Natural killer cell treated with Interleukin-12 subunit alpha and Interleukin-12 subunit beta and Interleukin-15 and Interleukin-18, amount 100 ng/mL, for 72 hours (primary cell): ENCODE measurements at regions not wholly inside any gene's neighbourhood (a gene's known extent, or its start where the extent isn't known, plus 50 kb on each side); places are given as distances from the start of the nearest gene placed in this dataset.
"Not testable (repeated sequence)": the region's sequence is repeated elsewhere in the genome, so short reads cannot be mapped to it uniquely, and the experiment has no call there.

Experiments
- ATAC-seq, 2 donors: fragments of 150-1000 bp; cut with Tn5 transposase in 1 of 2; sonication (Bioruptor Pico), chemical (Tn5 transposase) in 1 of 2; 2 replicates each; pipeline ENCODE4 v1.10.0; 2021
- DNase-seq: peaks from one replicate; pipeline ENCODE4 v3.0.0; 2022; ENCODE audit warnings: low spot score
- H3K27ac Mint-ChIP-seq, 2 donors: 1 replicate in 1 of 2; 2 replicates in 1 of 2; pipeline ENCODE4 v1.8.0; 2022; ENCODE audit warnings: mixed read lengths in 2 of 2, mild to moderate bottlenecking in 1 of 2, moderate library complexity in 1 of 2
- H3K27me3 Mint-ChIP-seq, 2 donors: 1 replicate in 1 of 2; 2 replicates in 1 of 2; pipeline ENCODE4 v1.8.0; 2022; ENCODE audit warnings: mixed read lengths in 2 of 2
- H3K36me3 Mint-ChIP-seq: one replicate; pipeline ENCODE4 v1.8.0; 2022; ENCODE audit warnings: mixed read lengths
- H3K4me1 Mint-ChIP-seq, 2 donors: 1 replicate in 1 of 2; 2 replicates in 1 of 2; pipeline ENCODE4 v1.8.0; 2022; ENCODE audit warnings: low read depth in 2 of 2, mixed read lengths in 2 of 2, mild to moderate bottlenecking in 1 of 2
- H3K4me3 Mint-ChIP-seq: one replicate; pipeline ENCODE4 v1.8.0; 2022; ENCODE audit warnings: mixed read lengths
- H3K9me3 Mint-ChIP-seq: 2 replicates; pipeline ENCODE4 v1.8.0; 2022; ENCODE audit warnings: mixed read lengths

DNA sequence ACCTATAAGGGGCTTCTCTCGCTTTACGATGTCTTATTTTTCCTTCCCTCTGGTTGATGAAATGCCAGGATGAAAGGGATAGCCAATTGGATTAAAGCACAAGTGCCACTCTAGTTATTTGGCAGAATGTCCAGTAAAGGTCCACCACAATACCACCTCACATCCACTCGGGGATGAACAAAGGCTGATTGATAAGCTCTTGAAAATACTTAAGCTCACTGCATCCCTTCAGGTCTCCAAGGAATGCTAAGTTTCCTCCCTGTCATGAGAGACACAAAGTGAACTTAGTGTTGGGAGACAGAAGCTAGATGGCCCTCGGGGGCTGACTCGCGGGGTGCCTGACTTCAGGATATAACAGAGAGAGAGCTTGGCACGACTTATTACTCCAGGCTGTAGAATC is 185.9 kb upstream of the ZNF644 start:
- H3K9me3 Mint-ChIP-seq, H3K27ac Mint-ChIP-seq, ATAC-seq, H3K4me1 Mint-ChIP-seq, H3K36me3 Mint-ChIP-seq, DNase-seq, H3K4me3 Mint-ChIP-seq: not testable (repeated sequence)
- H3K27me3 Mint-ChIP-seq: peaks cover 15 to 21% of the 10 kb centered on the region in 2 donors

- not testable (repeated sequence) for ATAC-seq, DNase-seq, H3K9me3 Mint-ChIP-seq, H3K4me3 Mint-ChIP-seq, H3K36me3 Mint-ChIP-seq, H3K4me1 Mint-ChIP-seq, H3K27ac Mint-ChIP-seq
- H3K27me3 Mint-ChIP-seq: peaks cover 22 to 26% of the 10 kb centered on the region in 2 donors
These were observed 182.3 kb upstream of the ZNF644 start for GRCh38 chr1:91204150-91204549.

DNA sequence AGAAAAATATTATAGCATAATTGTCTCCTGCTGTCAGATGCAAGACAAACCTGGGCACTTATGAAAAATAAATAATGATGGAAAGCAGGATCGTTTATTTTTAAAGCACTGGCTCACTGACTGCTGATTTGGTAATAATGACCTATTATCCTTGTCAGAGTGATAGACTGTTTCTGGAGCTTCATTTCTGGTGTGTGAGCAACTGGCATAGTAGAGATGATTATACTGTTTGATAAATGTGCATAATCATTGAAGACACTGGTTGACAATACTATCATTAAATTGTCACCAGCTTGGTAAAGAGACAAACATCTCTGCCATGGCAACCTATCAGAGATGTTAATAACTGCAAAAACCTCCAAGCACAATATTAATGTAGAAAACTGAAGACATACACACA is 179.9 kb upstream of the ZNF644 start:
- ATAC-seq (no peak), DNase-seq (no peak)
- Mint-ChIP-seq H3K9me3 (no peaks in the 10 kb centered on the region), H3K27me3 (peaks cover 25 to 26% of the 10 kb centered on the region in 2 donors), H3K4me1 (no peaks in the 10 kb centered on the region), H3K4me3 (no peak overlapping the region), H3K36me3 (no peaks in the 10 kb centered on the region), H3K27ac (no peak overlapping the region)

GRCh38 chr1:91201176-91201575 is 179.3 kb upstream of the ZNF644 start:
- H3K27ac Mint-ChIP-seq: no peak overlapping the region
- no peaks in the 10 kb centered on the region for H3K4me1 Mint-ChIP-seq
- no peaks in the 10 kb centered on the region for H3K9me3 Mint-ChIP-seq
- no peaks in the 10 kb centered on the region for H3K36me3 Mint-ChIP-seq
- H3K27me3 Mint-ChIP-seq: peaks cover 25 to 26% of the 10 kb centered on the region in 2 donors
- no peak overlapping the region for H3K4me3 Mint-ChIP-seq
- DNase-seq: no peak
- no peak for ATAC-seq

GRCh38 chr1:91200675-91201074 is 178.8 kb upstream of the ZNF644 start:
- DNase-seq (no peak), ATAC-seq (no peak)
- H3K36me3 Mint-ChIP-seq: no peaks in the 10 kb centered on the region
- no peak overlapping the region for H3K27ac Mint-ChIP-seq
- no peaks in the 10 kb centered on the region for H3K4me1 Mint-ChIP-seq
- no peak overlapping the region for H3K4me3 Mint-ChIP-seq
- H3K9me3 Mint-ChIP-seq: no peaks in the 10 kb centered on the region
- H3K27me3 Mint-ChIP-seq: peaks cover 26% of the 10 kb centered on the region in 2 donors

GRCh38 chr1:91199988-91200387 is 178.2 kb upstream of the ZNF644 start:
- no peaks in the 10 kb centered on the region for H3K4me1 Mint-ChIP-seq
- H3K4me3 Mint-ChIP-seq: no peak overlapping the region
- ATAC-seq: no peak
- H3K27ac Mint-ChIP-seq: no peak overlapping the region
- no peaks in the 10 kb centered on the region for H3K36me3 Mint-ChIP-seq
- no peak for DNase-seq
- no peaks in the 10 kb centered on the region for H3K9me3 Mint-ChIP-seq
- peaks cover 25 to 26% of the 10 kb centered on the region in 2 donors for H3K27me3 Mint-ChIP-seq

- Mint-ChIP-seq H3K4me1 (no peaks in the 10 kb centered on the region), H3K4me3 (no peak overlapping the region), H3K27me3 (peaks cover 34 to 35% of the 10 kb centered on the region in 2 donors), H3K9me3 (peaks cover under 1% of the 10 kb centered on the region), H3K36me3 (peaks cover 8% of the 10 kb centered on the region), H3K27ac (no peak overlapping the region)
- ATAC-seq (peak in 1 of 2 donors; percentile 36), DNase-seq (no peak)
These were observed 169.2 kb upstream of the ZNF644 start for GRCh38 chr1:91190996-91191395.

GRCh38 chr1:91189096-91189495 is 167.3 kb upstream of the ZNF644 start:
- DNase-seq (no peak), ATAC-seq (no peak)
- Mint-ChIP-seq H3K27me3 (peaks cover 40 to 49% of the 10 kb centered on the region in 2 donors), H3K36me3 (peaks cover 13% of the 10 kb centered on the region), H3K27ac (no peak overlapping the region), H3K4me3 (no peak overlapping the region), H3K9me3 (peaks cover 8% of the 10 kb centered on the region), H3K4me1 (no peaks in the 10 kb centered on the region)

GRCh38 chr1:91182807-91183206 is 161.0 kb upstream of the ZNF644 start:
- peaks cover 17% of the 10 kb centered on the region for H3K36me3 Mint-ChIP-seq
- peaks cover 24 to 31% of the 10 kb centered on the region in 2 donors for H3K27me3 Mint-ChIP-seq
- not testable (repeated sequence) for H3K27ac Mint-ChIP-seq, H3K4me1 Mint-ChIP-seq, ATAC-seq, H3K4me3 Mint-ChIP-seq, DNase-seq
- peaks cover 11% of the 10 kb centered on the region for H3K9me3 Mint-ChIP-seq

GRCh38 chr1:91176250-91176649 is 154.4 kb upstream of the ZNF644 start:
- Mint-ChIP-seq H3K27me3 (peaks cover 26 to 42% of the 10 kb centered on the region in 2 donors), H3K4me3 (no peak overlapping the region), H3K9me3 (no peaks in the 10 kb centered on the region), H3K27ac (no peak overlapping the region), H3K36me3 (no peaks in the 10 kb centered on the region), H3K4me1 (peaks cover 2 to 8% of the 10 kb centered on the region in 2 donors)
- no peak for DNase-seq
- no peak for ATAC-seq

DNA sequence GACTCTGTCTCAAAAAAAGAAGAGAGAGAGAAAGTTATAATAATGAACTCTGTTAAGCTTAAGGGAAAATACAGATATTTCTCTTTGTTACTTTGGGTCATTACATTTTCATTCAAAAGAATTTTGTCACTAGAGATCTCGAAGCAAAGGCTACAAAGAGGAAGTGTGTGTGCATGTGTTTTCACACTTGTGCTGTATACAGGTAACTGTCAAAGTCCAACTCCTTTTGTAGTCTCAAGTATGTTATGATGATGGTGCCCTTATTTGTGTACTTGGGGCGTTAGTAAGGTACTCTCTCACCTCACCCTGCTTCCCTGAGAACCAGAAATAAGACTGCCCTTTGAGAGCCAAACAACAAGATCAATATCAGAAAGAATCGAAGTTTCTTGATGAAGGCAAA is 152.9 kb upstream of the ZNF644 start:
- peaks cover 30 to 43% of the 10 kb centered on the region in 2 donors for H3K27me3 Mint-ChIP-seq
- ATAC-seq (no peak), DNase-seq (no peak)
- no peak overlapping the region for H3K4me3 Mint-ChIP-seq
- H3K27ac Mint-ChIP-seq: no peak overlapping the region
- no peaks in the 10 kb centered on the region for H3K9me3 Mint-ChIP-seq
- H3K4me1 Mint-ChIP-seq: peaks cover 2 to 8% of the 10 kb centered on the region in 2 donors
- H3K36me3 Mint-ChIP-seq: no peaks in the 10 kb centered on the region

DNA sequence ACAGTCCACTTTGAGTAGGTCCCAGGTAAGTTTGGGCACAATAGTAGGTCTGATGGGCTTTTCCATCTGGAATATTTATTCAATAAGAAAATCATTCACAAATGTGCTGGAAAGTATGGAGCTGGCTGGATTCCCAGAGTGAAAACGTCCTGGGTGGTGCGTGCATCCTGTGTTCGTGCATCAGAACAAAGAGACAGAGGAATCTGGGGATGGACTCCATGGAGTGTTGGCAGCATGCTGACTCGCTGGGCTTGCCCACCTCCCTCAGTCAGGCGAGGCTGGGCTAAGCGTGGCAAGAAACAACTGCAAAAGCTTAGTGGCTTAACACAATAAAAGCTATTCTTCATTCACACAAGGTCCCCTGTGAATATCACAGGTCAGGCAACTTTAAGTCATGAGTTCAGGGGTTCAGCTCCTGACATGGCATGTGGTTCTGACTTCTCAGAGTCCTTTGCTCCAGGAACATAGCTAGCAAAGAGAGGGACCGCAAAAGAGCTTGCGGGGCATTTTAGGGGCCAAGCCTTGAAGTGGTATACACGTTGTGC is 151.6 kb upstream of the ZNF644 start:
- H3K4me1 Mint-ChIP-seq: peaks cover 2 to 8% of the 10 kb centered on the region in 2 donors
- ATAC-seq (no peak), DNase-seq (no peak)
- no peak overlapping the region for H3K27ac Mint-ChIP-seq
- no peak overlapping the region for H3K4me3 Mint-ChIP-seq
- H3K36me3 Mint-ChIP-seq: no peaks in the 10 kb centered on the region
- no peaks in the 10 kb centered on the region for H3K9me3 Mint-ChIP-seq
- H3K27me3 Mint-ChIP-seq: peaks cover 30 to 43% of the 10 kb centered on the region in 2 donors

DNA sequence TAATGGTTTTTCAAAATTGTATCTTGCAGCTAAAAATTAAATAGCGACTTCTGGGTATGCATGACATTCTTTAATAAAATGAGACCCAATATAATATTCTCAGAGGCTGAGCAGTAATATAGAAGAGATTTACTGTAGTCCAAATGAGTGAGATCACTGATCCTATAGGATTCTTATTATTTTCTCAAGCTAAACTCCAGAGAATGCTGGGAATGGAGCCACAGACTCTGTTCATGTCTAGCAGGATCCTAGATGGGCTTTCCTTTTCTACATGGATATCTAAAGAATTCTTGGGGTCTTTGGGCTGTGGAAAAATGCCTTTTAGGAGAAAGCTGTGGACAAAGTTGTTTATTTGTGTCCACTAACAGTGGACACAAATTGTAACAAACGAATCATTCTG is 150.7 kb upstream of the ZNF644 start:
- no peak for ATAC-seq
- no peak for DNase-seq
- no peak overlapping the region for H3K4me3 Mint-ChIP-seq
- no peaks in the 10 kb centered on the region for H3K36me3 Mint-ChIP-seq
- peaks cover 2 to 8% of the 10 kb centered on the region in 2 donors for H3K4me1 Mint-ChIP-seq
- H3K9me3 Mint-ChIP-seq: no peaks in the 10 kb centered on the region
- no peak overlapping the region for H3K27ac Mint-ChIP-seq
- peaks cover 35 to 48% of the 10 kb centered on the region in 2 donors for H3K27me3 Mint-ChIP-seq

DNA sequence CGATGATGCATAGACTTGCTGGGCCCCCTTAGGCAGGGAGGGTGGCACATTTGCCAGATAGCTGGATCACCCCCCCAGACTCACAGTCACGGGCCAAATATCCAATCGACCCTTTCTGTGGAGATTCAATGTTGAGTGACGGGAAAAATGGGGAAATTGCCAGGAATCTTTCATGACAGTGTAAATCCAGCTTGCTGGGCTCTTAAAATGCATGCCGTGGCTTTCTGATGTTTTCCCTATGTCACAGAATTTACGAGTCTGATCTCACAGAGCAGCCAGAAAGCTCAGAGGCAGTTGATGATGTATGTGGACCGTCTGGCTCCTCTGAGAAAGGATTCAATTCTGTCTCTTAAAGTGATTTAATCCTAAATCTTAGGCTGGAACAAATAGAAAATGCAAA is 150.1 kb upstream of the ZNF644 start:
- H3K27ac Mint-ChIP-seq: no peak overlapping the region
- H3K4me3 Mint-ChIP-seq: no peak overlapping the region
- peaks cover 2 to 8% of the 10 kb centered on the region in 2 donors for H3K4me1 Mint-ChIP-seq
- DNase-seq (no peak), ATAC-seq (no peak)
- no peaks in the 10 kb centered on the region for H3K36me3 Mint-ChIP-seq
- H3K27me3 Mint-ChIP-seq: peaks cover 35 to 51% of the 10 kb centered on the region in 2 donors
- no peaks in the 10 kb centered on the region for H3K9me3 Mint-ChIP-seq

- no peaks in the 10 kb centered on the region for H3K9me3 Mint-ChIP-seq
- no peaks in the 10 kb centered on the region for H3K36me3 Mint-ChIP-seq
- no peak overlapping the region for H3K27ac Mint-ChIP-seq
- no peak overlapping the region for H3K4me3 Mint-ChIP-seq
- ATAC-seq (no peak), DNase-seq (no peak)
- peaks cover 2 to 10% of the 10 kb centered on the region in 2 donors for H3K4me1 Mint-ChIP-seq
- H3K27me3 Mint-ChIP-seq: peaks cover 32 to 44% of the 10 kb centered on the region in 2 donors
These were observed 148.7 kb upstream of the ZNF644 start for GRCh38 chr1:91170571-91170970.
